NCI-H226 (cell line): ENCODE measurements at regions not wholly inside any gene's neighbourhood (a gene's known extent, or its start where the extent isn't known, plus 50 kb on each side); places are given as distances from the start of the nearest gene placed in this dataset.
A peak's percentile ranks its signal among the peaks of the same experiment; 100 is the strongest.

Experiments used
- DNase-seq: peaks from one replicate; pipeline ENCODE4 v3.0.0-alpha.2; 2015

GRCh38 chr7:142391191-142391992, 133.5 kb upstream of the PRSS58 start:
- no peak for DNase-seq

GRCh38 chr7:142389544-142389943, 131.7 kb upstream of the PRSS58 start:
- no peak for DNase-seq

GRCh38 chr7:142385491-142386340, 127.9 kb upstream of the PRSS58 start:
- DNase-seq, result peak; percentile 30

- DNase-seq, result peak; percentile 54
Measured at GRCh38 chr7:142384493-142384922, 126.7 kb upstream of the PRSS58 start.

GRCh38 chr7:142383841-142384492, 126.1 kb upstream of the PRSS58 start:
- DNase-seq, result no peak

DNA sequence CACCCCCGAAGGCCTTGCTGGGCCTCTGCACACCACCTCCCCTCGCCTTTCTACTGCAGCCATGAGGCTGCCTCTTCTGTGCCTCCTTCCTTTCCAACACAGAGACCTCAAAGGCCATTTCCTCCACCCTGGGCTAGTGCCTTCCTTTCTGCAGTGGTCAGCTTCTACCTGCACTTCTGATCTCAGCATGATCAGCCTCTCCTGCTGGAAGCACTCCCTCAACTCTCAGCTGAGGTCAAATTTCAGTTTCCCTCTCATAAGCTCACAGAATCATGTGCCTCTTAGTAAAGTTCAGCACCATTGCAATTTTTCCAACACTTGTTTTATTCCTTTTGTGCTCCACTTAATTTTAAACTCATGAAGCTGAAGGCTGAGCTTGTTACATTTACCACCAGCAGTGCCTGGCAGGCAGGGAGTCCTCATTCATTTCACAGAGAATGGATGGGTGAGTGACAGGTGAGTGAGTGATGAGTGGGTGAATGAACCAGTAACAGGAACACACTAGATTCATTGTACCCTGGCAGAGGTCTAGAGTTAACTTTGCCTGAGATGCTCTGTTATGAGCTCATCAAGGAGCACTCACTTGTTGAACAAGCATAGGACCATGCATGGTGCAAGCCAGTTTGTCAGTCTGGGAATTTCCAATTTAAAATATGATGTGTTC, 124.0 kb upstream of the PRSS58 start:
- no peak for DNase-seq

DNA sequence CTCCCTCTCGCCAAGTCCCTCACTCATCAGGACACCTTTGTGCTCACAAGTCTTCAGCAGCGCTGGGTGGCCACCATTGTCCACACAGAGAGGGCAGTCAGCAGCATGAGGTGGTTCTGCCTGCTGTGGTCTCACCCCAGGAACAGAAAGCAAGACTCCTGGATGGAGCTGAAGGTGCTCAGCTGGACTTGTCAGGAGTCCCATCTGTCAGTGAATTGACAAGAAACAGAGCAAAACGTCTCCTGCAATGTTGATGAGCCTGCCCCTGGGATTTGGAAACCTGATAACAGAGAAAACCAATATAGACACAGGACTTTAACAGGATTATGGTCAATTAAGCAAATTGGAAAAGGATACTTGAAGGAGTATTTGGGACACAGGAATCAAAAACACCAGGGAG, 122.2 kb upstream of the PRSS58 start:
- no peak for DNase-seq

DNA sequence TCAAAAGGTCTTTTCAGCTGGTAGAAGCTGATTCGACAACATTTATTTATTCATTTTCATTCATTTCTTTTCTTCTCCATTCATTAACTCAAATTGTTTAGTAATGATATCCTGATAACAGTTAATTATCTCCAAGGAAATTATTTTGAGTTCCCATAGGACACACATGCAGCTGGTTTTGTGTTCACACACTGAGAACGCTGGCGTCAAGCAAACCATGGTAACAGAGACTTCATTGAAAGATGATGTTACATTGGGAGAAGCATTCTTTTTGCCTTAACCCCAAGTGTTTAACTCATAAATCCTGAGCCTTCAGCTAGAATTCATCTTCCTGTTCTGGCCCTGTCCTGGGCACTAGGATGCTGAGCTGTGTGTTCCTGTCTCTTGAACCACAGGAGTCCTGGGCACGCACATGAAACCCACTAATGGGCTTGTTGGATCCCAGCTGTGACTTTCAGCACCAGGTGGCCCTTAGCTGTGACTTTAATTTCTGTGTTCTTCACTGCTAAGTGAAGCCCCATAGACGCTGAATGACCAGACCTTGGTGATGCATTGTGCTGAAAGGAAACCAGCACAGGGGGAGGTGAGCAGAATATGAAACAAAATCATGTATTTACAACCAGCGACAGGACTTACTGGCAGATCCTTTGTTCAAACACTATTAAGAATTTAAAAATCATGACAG, 121.5 kb upstream of the PRSS58 start:
- no peak for DNase-seq

DNA sequence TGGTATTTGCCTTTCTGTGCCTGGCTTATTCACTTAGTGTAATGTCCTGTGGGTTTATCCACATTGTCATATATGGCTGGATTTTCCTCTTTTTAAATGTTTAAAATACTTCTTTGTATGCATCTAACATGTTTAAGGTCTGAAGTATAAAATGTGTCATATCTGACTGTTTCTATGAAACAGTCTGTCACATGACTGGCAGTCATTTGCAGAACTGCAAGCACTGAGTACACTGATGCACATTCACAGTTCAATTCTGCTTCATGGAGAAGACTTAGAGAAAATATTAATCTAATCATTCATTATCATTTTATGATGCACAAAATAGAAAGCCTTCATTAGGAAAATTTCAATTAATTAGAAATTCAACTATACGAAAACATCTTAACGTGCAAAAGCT, 119.7 kb upstream of the PRSS58 start:
- no peak for DNase-seq

DNA sequence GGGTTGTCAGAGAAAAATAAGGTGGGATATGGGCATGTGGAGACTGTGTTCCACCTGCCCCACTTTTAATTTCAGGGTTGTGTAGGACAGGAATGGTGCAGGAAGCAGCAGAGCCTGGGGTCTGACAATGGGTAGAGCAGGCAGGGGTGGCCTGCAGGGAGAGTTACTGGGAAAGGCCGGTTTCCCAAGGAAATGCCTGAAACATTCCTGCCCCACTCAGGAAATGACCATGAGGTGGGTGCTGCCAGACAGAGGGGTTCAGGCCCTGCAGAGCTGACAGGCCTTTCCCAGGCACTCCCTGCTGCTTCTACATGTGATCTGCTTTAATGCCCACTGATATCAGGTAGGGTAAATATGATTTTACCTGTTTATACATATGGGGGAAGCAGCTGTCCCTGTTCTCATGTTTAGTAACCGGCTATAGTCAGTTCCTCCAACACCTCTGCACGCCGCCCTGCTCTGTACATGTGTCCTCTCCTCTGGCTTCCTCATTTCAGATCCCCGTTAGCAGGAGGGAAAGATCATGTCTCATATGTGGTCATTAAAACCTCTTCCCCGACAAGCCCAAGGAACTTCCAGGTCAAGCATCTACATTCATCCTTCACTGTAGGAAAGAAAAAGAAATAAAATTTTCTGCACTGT, 118.6 kb upstream of the PRSS58 start:
- no peak for DNase-seq

DNA sequence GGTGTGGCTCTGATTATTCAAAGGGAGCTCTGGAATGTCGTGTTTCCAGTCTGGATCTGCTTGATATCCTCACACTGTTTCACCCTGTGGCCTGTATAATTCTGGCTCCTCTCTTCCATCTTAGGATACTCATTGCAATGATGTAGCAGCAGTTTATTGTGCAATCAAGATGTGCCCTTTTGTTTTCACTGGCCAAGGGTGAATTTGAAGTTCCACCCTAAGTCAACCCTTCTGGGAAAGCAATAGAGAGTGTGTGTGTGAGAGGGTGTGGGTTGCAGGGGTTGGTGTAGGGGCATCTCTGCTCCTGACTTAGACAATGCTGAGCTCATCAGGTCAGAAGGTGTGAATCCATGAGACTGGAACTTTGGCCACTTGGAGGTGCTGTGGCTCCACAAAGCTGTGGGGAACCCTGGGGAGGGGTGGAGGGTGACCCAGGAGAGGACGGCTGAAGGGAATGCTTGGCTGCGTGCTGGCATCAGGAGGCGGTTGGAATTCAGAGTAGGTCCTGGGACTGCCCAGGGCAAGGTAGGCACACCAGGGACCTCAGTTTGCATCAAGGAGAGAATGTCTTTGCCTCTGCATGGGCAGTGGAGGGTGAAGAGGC, 118.0 kb upstream of the PRSS58 start:
- DNase-seq, result no peak

GRCh38 chr7:142372727-142373126, 114.9 kb upstream of the PRSS58 start:
- DNase-seq, result no peak

DNA sequence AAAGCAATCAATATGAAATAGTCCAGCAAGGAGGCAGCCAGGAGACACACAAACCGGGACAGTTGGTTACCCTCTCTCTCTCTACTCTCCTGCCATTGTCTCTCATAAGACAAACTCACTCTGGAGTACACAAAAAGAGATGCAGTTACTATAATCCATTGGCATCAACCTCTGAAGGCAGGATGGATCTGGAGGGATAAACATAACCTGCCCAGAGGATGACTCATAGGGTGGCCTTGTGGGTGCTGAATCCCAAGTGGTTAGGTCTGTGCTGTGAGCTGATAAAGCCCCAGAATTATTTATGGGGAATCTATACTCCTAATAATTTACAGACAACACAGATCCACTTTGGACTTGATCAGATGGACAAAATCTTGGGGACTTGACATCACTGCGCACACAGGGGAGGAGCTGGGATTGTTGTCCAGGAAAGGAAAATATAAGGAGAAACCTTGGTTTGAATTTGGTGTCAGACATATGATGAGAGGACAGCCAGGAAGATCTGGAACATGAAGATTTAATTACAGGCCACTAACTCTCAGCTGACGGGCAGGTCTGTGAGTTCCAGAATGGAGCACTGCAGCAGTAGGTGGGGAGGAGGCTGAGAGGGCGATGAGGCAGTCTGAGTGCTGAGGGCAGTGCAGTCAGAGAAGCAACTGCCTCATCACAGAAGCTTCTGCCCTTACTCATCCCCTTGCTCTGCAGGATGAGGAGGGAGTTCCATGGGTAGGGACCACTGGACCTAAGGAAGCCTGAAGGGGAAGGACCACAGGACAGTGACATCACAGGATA, 113.9 kb upstream of the PRSS58 start:
- DNase-seq, result no peak

DNA sequence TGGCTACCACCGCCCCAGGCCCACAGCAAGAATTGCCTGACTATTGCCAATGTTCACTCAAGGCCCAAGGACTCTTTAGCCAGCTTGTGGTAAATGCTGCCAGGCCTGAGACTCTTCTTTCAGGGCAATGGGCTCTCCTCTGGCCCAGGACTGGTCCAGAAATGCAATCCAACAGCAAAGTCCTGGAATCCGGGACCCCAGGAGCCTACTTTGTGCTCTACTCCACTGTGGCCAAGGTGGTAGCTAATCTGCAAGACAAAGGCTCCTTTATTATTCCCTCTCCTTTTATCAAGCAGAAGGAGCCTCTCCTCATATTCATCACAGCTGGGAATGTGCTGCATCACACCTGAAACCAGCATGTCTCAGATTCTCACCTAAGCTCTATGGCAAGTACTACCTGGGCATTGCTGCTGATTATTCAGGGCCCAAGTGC, 107.6 kb upstream of the PRSS58 start:
- DNase-seq, result no peak

DNA sequence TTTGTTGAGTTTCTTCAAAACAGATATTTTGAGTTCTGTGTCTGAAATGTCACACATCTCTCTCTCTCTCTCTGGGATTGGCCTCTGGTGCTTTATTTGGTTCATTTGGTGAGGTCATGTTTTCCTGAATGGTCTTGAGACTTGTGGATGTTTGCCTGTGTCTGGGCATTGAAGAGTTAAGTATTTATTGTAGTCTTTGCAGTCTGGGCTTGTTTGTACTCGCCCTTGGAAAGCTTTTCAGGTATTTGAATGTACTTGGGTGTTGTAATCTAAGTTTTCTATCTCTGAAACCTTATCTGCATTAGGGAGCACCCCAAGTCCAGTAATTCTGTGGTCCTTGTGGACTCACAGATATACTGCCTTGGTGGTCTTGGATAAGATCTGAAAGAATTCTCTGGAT, 106.7 kb upstream of the PRSS58 start:
- no peak for DNase-seq

DNA sequence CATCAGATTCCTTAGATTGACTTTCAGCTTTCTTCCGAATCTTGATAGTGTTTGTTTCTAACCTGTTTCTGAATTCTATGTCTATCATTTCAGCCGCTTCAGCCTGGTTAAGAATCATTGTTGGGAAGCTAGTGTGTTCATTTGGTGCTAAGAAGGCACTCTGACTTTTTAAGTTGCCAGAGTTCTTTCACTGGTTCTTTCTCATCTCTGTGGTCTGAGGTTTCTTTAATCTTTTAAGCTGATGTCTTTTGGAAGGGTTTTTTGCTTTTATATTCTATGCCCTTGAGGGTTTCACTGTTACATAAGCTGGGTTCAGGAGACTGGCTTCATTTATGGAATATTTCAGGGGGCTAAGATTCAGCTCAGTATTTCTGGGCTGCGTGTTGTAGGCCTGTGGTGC, 104.5 kb upstream of the PRSS58 start:
- DNase-seq, result no peak

DNA sequence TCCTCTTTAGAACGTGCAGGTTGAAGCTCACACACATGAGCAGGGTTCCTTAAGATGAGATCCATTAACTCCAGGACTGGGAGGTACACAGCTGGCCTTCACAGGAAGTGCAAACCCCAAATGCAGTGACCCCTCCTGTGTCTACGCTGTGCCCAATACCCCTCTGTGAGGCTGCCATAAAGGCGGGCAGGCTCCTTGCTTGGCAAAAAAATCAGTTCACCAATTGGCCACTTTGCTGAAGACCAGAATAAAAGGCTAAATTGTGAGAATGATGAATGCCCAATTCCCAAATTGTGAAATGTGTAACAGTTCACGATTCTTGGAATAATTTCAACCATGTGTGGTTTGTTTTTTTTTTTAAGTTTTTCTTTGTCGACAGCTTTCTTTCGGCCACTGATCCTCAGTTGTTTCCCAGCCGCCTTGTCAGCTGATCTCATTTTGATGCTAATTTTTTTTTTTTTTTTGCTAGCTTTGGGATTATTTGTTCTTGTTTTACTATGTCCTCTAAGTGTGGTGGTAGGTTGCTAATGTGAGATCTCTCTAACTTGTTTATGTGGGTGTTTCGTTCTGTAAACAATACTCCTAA, 101.9 kb upstream of the PRSS58 start:
- no peak for DNase-seq

- DNase-seq, result peak; percentile 34
Measured at GRCh38 chr7:142357953-142358520, 100.2 kb upstream of the PRSS58 start.

DNA sequence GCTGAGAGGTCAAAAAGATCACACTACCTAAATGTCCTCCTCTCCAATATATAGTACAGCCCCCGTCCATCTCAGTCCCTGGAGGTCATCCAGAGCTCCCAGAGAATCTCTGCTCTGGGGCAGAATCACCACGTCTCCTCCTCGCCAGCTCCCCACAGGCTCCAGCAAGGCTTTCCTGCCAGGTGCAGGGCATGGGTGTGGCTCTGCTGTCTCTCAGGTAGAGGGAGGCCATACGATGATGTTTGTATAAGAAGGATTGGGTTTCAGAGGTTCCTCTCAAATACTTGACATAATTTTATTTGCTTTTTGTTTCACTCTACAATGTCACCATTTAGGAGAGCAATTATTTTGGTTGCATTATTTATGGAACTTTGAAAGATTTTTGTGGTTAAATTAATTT, 98.3 kb upstream of the PRSS58 start:
- no peak for DNase-seq

- no peak for DNase-seq
Measured at GRCh38 chr7:142355328-142355727, 97.5 kb upstream of the PRSS58 start.
